ENCODE measurements at regions not wholly inside any gene's neighbourhood (a gene's known extent, or its start where the extent isn't known, plus 50 kb on each side); places are given as distances from the start of the nearest gene placed in this dataset.

- TF ChIP-seq CTCF (IDR thresholded peaks at IDR 0.05; ENCODE audit: insufficient read depth, low read depth, low read length): no peak
- DNase-seq (ENCODE audit: low read depth): no peak
- no peak overlapping the region for H3K4me3 ChIP-seq (ENCODE audit: low read depth, low read length)
These were observed 431.3 kb downstream of the FRK start for GRCh38 chr6:115629415-115629814.

- H3K4me3 ChIP-seq (ENCODE audit: low read depth, low read length): no peak overlapping the region
- DNase-seq (ENCODE audit: low read depth): peak; percentile 78
- no peak for TF ChIP-seq CTCF (IDR thresholded peaks at IDR 0.05; ENCODE audit: insufficient read depth, low read depth, low read length)
These were observed 442.4 kb downstream of the FRK start for GRCh38 chr6:115618256-115618655.

GRCh38 chr6:115617031-115617430, 443.7 kb downstream of the FRK start:
- no peak for TF ChIP-seq CTCF (IDR thresholded peaks at IDR 0.05; ENCODE audit: insufficient read depth, low read depth, low read length)
- no peak overlapping the region for H3K4me3 ChIP-seq (ENCODE audit: low read depth, low read length)
- DNase-seq (ENCODE audit: low read depth): no peak

GRCh38 chr6:115613488-115613887, 447.2 kb downstream of the FRK start:
- H3K4me3 ChIP-seq (ENCODE audit: low read depth, low read length): no peak overlapping the region
- peak; percentile 93 for DNase-seq (ENCODE audit: low read depth)
- TF ChIP-seq CTCF (IDR thresholded peaks at IDR 0.05; ENCODE audit: insufficient read depth, low read depth, low read length): no peak

GRCh38 chr6:115612796-115613479, 447.8 kb downstream of the FRK start:
- no peak overlapping the region for H3K4me3 ChIP-seq (ENCODE audit: low read depth, low read length)
- DNase-seq (ENCODE audit: low read depth): no peak
- no peak for TF ChIP-seq CTCF (IDR thresholded peaks at IDR 0.05; ENCODE audit: insufficient read depth, low read depth, low read length)

GRCh38 chr6:115612216-115612615, 448.5 kb downstream of the FRK start:
- no peak for TF ChIP-seq CTCF (IDR thresholded peaks at IDR 0.05; ENCODE audit: insufficient read depth, low read depth, low read length)
- peak; percentile 9 for DNase-seq (ENCODE audit: low read depth)
- H3K4me3 ChIP-seq (ENCODE audit: low read depth, low read length): no peak overlapping the region

- no peak overlapping the region for H3K4me3 ChIP-seq (ENCODE audit: low read depth, low read length)
- no peak for TF ChIP-seq CTCF (IDR thresholded peaks at IDR 0.05; ENCODE audit: insufficient read depth, low read depth, low read length)
These were observed 450.0 kb downstream of the FRK start for GRCh38 chr6:115610696-115611095.

More at GRCh38 chr6:115610696-115611095, 450.0 kb downstream of the FRK start:
- peak; percentile 54 for DNase-seq (ENCODE audit: low read depth)

Measured in fibroblast of villous mesenchyme (primary cell).